ENCODE measurements at regions not wholly inside any gene's neighbourhood (a gene's known extent, or its start where the extent isn't known, plus 50 kb on each side); places are given as distances from the start of the nearest gene placed in this dataset.

GRCh38 chr1:168792142-168792541 lies 63.1 kb upstream of the DPT start:
- Histone ChIP-seq H3K9me3 (no peaks in the 10 kb centered on the region), H3K4me1 (no peaks in the 10 kb centered on the region), H3K36me3 (no peaks in the 10 kb centered on the region), H3K27ac (no peak overlapping the region), H3K4me3 (no peak overlapping the region), H3K27me3 (no peaks in the 10 kb centered on the region)
- no peak for DNase-seq
- intact Hi-C loops (cut with DNase I), result no loop called here
- WGBS, 2 donors, result 74 to 78% methylated on average over 3 of the region's 3 CpGs
- no peak for TF ChIP-seq CTCF (IDR thresholded peaks at IDR 0.05)
- no peak for TF ChIP-seq POLR2A (IDR thresholded peaks at IDR 0.05)

GRCh38 chr1:168792592-168793125 lies 63.7 kb upstream of the DPT start:
- no peak for TF ChIP-seq POLR2A (IDR thresholded peaks at IDR 0.05)
- TF ChIP-seq CTCF (IDR thresholded peaks at IDR 0.05), result no peak
- Histone ChIP-seq H3K9me3 (no peaks in the 10 kb centered on the region), H3K27ac (no peak overlapping the region), H3K36me3 (no peaks in the 10 kb centered on the region), H3K27me3 (no peaks in the 10 kb centered on the region), H3K4me1 (no peaks in the 10 kb centered on the region), H3K4me3 (no peak overlapping the region)
- 38 to 73% methylated on average over 2 of the region's 2 CpGs for WGBS, 2 donors
- DNase-seq, result no peak
- intact Hi-C loops (cut with DNase I), result no loop called here

GRCh38 chr1:168794057-168794456 lies 65.1 kb upstream of the DPT start:
- no peak overlapping the region for H3K4me3 ChIP-seq
- DNase-seq, result no peak
- no peaks in the 10 kb centered on the region for H3K9me3 ChIP-seq
- intact Hi-C loops (cut with DNase I), result no loop called here
- TF ChIP-seq POLR2A (IDR thresholded peaks at IDR 0.05) (no peak), CTCF (IDR thresholded peaks at IDR 0.05) (no peak)
- no peaks in the 10 kb centered on the region for H3K27me3 ChIP-seq
- no peak overlapping the region for H3K27ac ChIP-seq
- H3K4me1 ChIP-seq, result no peaks in the 10 kb centered on the region
- H3K36me3 ChIP-seq, result no peaks in the 10 kb centered on the region
- WGBS, 2 donors, result 84 to 94% methylated on average over 6 of the region's 6 CpGs

- intact Hi-C loops (cut with DNase I), result no loop called here
- TF ChIP-seq CTCF (IDR thresholded peaks at IDR 0.05) (no peak), POLR2A (IDR thresholded peaks at IDR 0.05) (no peak)
- Histone ChIP-seq H3K4me1 (no peaks in the 10 kb centered on the region), H3K4me3 (no peak overlapping the region), H3K27me3 (no peaks in the 10 kb centered on the region), H3K36me3 (no peaks in the 10 kb centered on the region), H3K9me3 (no peaks in the 10 kb centered on the region), H3K27ac (no peak overlapping the region)
- DNase-seq, result no peak
- 87 to 92% methylated on average over 3 of the region's 3 CpGs for WGBS, 2 donors
Measured at GRCh38 chr1:168795681-168796080, 66.7 kb upstream of the DPT start.

- WGBS, 2 donors, result 28 to 62% methylated on average over 2 of the region's 2 CpGs
- no peak overlapping the region for H3K4me3 ChIP-seq
- no peak overlapping the region for H3K27ac ChIP-seq
- intact Hi-C loops (cut with DNase I), result no loop called here
- no peaks in the 10 kb centered on the region for H3K27me3 ChIP-seq
- H3K36me3 ChIP-seq, result no peaks in the 10 kb centered on the region
- TF ChIP-seq POLR2A (IDR thresholded peaks at IDR 0.05), result no peak
- no peak for TF ChIP-seq CTCF (IDR thresholded peaks at IDR 0.05)
- H3K4me1 ChIP-seq, result no peaks in the 10 kb centered on the region
- no peaks in the 10 kb centered on the region for H3K9me3 ChIP-seq
- no peak for DNase-seq
Measured at GRCh38 chr1:168799927-168800605, 71.1 kb upstream of the DPT start.
